ENCODE measurements at regions not wholly inside any gene's neighbourhood (a gene's known extent, or its start where the extent isn't known, plus 50 kb on each side); places are given as distances from the start of the nearest gene placed in this dataset.

GRCh38 chr12:92641291-92641690 lies 61.5 kb upstream of the PLEKHG7 start:
- no peak for DNase-seq
- no peak for TF ChIP-seq CTCF (IDR thresholded peaks at IDR 0.05; ENCODE audit: low read length)
- no peak for TF ChIP-seq EZH2 (optimal IDR thresholded peaks at IDR 0.05; ENCODE audit: low read depth, low read length)
- no peak for TF ChIP-seq EZH2phosphoT487 (IDR thresholded peaks at IDR 0.05; ENCODE audit: low read length)
- no peak overlapping the region for H2AFZ ChIP-seq (ENCODE audit: low read length)

GRCh38 chr12:92640691-92641090 lies 62.1 kb upstream of the PLEKHG7 start:
- TF ChIP-seq EZH2 (optimal IDR thresholded peaks at IDR 0.05; ENCODE audit: low read depth, low read length) (no peak), EZH2phosphoT487 (IDR thresholded peaks at IDR 0.05; ENCODE audit: low read length) (no peak), CTCF (IDR thresholded peaks at IDR 0.05; ENCODE audit: low read length) (no peak)
- H3K4me2 ChIP-seq (ENCODE audit: low read depth, low read length), result no peak overlapping the region
- H3K9me2 ChIP-seq (replicated peaks; ENCODE audit: insufficient read depth, low read length), result no peaks in the 10 kb centered on the region
- no peaks in the 10 kb centered on the region for H3K9me3 ChIP-seq (replicated peaks; ENCODE audit: insufficient read depth, low read length)
- H2AFZ ChIP-seq (ENCODE audit: low read length), result no peak overlapping the region
- H3K9ac ChIP-seq (ENCODE audit: low read length), result no peak overlapping the region
- no peaks in the 10 kb centered on the region for H3K36me3 ChIP-seq (replicated peaks; ENCODE audit: insufficient read depth, low read length)
- no peaks in the 10 kb centered on the region for H4K20me1 ChIP-seq (ENCODE audit: insufficient read depth, low read length)
- H3K4me1 ChIP-seq (ENCODE audit: low read length), result no peaks in the 10 kb centered on the region
- H3K27ac ChIP-seq (ENCODE audit: low read length), result no peak overlapping the region
- H3K79me2 ChIP-seq (ENCODE audit: low read length), result no peaks in the 10 kb centered on the region
- DNase-seq, result no peak
- H3K27me3 ChIP-seq (replicated peaks; ENCODE audit: insufficient read depth, low read length), result no peaks in the 10 kb centered on the region
- no peaks in the 10 kb centered on the region for H3F3A ChIP-seq (ENCODE audit: insufficient read depth, low read length)
- no peak overlapping the region for H3K4me3 ChIP-seq (ENCODE audit: low read length)

More at GRCh38 chr12:92641291-92641690, 61.5 kb upstream of the PLEKHG7 start:
- Histone ChIP-seq H3K4me2 (ENCODE audit: low read depth, low read length) (no peak overlapping the region), H3K4me3 (ENCODE audit: low read length) (no peak overlapping the region), H4K20me1 (ENCODE audit: insufficient read depth, low read length) (no peaks in the 10 kb centered on the region), H3K27me3 (replicated peaks; ENCODE audit: insufficient read depth, low read length) (no peaks in the 10 kb centered on the region), H3K79me2 (ENCODE audit: low read length) (no peaks in the 10 kb centered on the region), H3K27ac (ENCODE audit: low read length) (no peak overlapping the region), H3F3A (ENCODE audit: insufficient read depth, low read length) (no peaks in the 10 kb centered on the region), H3K9ac (ENCODE audit: low read length) (no peak overlapping the region), H3K4me1 (ENCODE audit: low read length) (no peaks in the 10 kb centered on the region), H3K36me3 (replicated peaks; ENCODE audit: insufficient read depth, low read length) (no peaks in the 10 kb centered on the region), H3K9me3 (replicated peaks; ENCODE audit: insufficient read depth, low read length) (no peaks in the 10 kb centered on the region), H3K9me2 (replicated peaks; ENCODE audit: insufficient read depth, low read length) (no peaks in the 10 kb centered on the region)

GRCh38 chr12:92639017-92639416 lies 63.8 kb upstream of the PLEKHG7 start:
- no peaks in the 10 kb centered on the region for H3K9me3 ChIP-seq (replicated peaks; ENCODE audit: insufficient read depth, low read length)
- no peak overlapping the region for H3K4me2 ChIP-seq (ENCODE audit: low read depth, low read length)
- no peaks in the 10 kb centered on the region for H4K20me1 ChIP-seq (ENCODE audit: insufficient read depth, low read length)
- H3K9me2 ChIP-seq (replicated peaks; ENCODE audit: insufficient read depth, low read length), result no peaks in the 10 kb centered on the region
- H2AFZ ChIP-seq (ENCODE audit: low read length), result no peak overlapping the region
- H3K27ac ChIP-seq (ENCODE audit: low read length), result no peak overlapping the region
- no peaks in the 10 kb centered on the region for H3K36me3 ChIP-seq (replicated peaks; ENCODE audit: insufficient read depth, low read length)
- H3K79me2 ChIP-seq (ENCODE audit: low read length), result no peaks in the 10 kb centered on the region
- H3F3A ChIP-seq (ENCODE audit: insufficient read depth, low read length), result no peaks in the 10 kb centered on the region
- DNase-seq, result no peak
- H3K4me1 ChIP-seq (ENCODE audit: low read length), result no peaks in the 10 kb centered on the region
- H3K27me3 ChIP-seq (replicated peaks; ENCODE audit: insufficient read depth, low read length), result no peaks in the 10 kb centered on the region
- H3K9ac ChIP-seq (ENCODE audit: low read length), result no peak overlapping the region
- TF ChIP-seq EZH2phosphoT487 (IDR thresholded peaks at IDR 0.05; ENCODE audit: low read length), result no peak
- TF ChIP-seq EZH2 (optimal IDR thresholded peaks at IDR 0.05; ENCODE audit: low read depth, low read length), result no peak
- TF ChIP-seq CTCF (IDR thresholded peaks at IDR 0.05; ENCODE audit: low read length), result no peak
- no peak overlapping the region for H3K4me3 ChIP-seq (ENCODE audit: low read length)
